GM19467 (cell line): ENCODE measurements at regions not wholly inside any gene's neighbourhood (a gene's known extent, or its start where the extent isn't known, plus 50 kb on each side); places are given as distances from the start of the nearest gene placed in this dataset.
"Not testable (repeated sequence)": the region's sequence is repeated elsewhere in the genome, so short reads cannot be mapped to it uniquely, and the experiment has no call there.

Experiments
- ATAC-seq: cut with Tn5 transposase; IDR thresholded peaks from one replicate; pipeline ENCODE4 v1.9.1; 2021; ENCODE audit warnings: mild to moderate bottlenecking, moderate library complexity; ENCODE audit not compliant: unreplicated experiment

GRCh38 chr6:78222226-78222625, 569.4 kb downstream of the MEI4 start:
- no peak for ATAC-seq

GRCh38 chr6:78231002-78231401, 578.2 kb downstream of the MEI4 start:
- no peak for ATAC-seq

DNA sequence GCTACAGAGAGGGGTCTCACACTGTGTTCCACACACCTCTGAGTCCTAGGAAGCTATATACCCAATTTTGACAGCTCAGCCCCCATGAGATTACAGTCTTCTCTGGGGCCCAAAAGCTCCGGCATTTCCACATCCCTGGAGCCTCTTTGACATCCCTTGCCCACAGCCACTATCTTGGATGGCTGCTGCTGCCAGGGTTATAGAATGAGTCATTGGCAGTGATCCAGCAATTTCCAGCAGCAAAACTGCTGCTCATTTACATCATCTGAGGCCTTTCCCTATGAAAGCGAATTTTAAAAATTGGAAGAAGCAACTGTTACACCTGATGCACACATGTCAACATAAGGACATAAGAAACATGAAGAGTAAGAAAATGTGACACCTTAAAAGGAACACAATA, 590.7 kb downstream of the MEI4 start:
- ATAC-seq = no peak

GRCh38 chr6:78251931-78252330, 599.1 kb downstream of the MEI4 start:
- ATAC-seq = no peak

DNA sequence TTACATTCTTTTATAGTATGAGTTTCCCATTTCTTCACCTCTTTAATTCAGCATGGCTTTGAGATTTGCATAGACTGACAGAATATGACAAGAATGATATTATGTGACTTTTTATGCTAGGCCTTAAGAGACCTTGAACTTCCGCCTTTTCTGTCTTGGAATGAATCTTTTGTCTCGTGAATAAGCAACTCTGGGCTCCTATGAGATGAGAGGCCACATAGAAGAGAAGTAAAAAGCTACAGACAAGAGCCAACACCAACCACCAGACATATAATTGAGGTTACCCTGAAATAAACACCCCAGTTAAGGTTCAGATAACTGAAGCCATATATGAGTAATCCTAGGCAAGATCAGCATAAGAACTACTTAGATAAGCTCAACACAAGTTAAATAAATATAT, 600.8 kb downstream of the MEI4 start:
- no peak for ATAC-seq

- ATAC-seq = no peak
These were observed 607.1 kb downstream of the MEI4 start for GRCh38 chr6:78259935-78260334.

GRCh38 chr6:78260427-78260826, 606.9 kb upstream of the IRAK1BP1 start:
- ATAC-seq = not testable (repeated sequence)

DNA sequence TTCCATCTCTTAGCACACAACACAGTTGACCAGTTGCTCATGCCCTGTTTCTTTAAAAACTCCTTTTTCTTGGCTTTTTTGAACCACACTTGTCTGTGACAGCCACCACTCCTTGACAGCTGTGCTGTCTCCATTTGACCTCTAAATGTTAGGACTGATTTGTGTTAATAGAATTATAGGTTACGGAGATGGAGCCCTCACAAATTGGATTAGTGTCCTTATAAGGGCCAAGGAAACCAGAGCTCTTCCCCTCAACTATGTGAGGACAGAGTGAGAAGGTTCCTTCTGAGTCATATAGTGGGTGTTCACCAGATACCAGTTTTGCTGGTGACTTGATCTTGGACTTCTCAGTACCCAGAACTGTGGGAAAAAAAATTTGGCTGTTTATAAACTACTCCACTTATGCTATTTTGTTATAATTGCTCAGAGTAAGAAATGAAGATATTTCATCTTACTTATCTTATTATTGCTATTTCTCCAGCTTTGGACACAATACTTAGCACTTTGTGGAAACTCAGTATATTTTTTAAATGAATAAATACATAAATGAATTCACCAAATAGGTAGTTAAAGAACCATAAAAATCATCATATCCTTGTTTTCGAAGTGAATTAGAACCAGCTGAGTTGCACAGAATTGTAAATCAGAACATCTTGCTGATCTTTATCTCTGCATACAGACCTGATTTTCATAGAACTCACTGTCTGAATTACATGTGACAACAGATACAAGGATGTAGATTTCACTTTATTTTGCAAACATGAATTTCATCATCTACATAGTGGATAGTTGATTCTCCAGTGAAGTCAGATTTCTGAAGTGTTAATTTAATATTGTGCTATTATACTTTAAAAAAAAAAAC, 598.5 kb upstream of the IRAK1BP1 start:
- ATAC-seq = no peak

GRCh38 chr6:78300885-78301284, 566.5 kb upstream of the IRAK1BP1 start:
- no peak for ATAC-seq

DNA sequence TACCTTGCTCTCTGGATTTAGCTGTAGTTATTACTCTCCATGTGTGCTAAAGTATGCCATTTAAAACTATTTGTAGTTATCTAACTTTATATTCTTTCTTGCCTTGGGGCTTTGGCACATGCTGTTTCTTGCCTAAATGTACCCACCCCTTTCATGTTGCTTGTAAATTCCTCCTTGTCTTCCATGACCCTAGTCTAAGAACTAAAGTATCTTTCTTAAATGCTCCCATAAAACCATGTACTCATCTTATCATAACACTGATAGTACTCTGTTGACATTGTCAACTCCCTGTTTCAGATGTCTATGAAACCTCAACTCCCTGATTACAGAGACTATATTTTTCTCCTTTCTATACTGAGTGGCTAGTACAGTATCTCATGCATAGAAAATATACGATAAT, 564.9 kb upstream of the IRAK1BP1 start:
- no peak for ATAC-seq

DNA sequence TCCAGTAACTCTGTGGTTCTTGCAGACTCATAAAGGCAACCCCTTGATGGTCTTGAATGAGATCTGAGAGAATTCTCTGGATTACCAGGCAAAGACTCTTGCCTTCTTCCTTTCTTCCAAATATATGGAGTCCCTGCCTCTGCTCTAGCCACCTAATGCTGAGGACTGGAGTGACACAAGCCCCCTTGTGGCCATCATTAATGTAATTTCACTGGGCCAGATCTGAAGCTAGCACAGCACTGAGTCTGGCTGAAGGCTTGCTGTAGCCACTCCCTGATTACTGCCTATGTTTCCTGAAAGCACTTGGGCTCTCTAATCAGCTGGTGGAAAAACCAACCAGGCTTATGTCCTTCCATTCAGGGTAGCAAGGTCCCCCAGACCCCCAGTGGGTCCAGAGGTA, 559.3 kb upstream of the IRAK1BP1 start:
- no peak for ATAC-seq

DNA sequence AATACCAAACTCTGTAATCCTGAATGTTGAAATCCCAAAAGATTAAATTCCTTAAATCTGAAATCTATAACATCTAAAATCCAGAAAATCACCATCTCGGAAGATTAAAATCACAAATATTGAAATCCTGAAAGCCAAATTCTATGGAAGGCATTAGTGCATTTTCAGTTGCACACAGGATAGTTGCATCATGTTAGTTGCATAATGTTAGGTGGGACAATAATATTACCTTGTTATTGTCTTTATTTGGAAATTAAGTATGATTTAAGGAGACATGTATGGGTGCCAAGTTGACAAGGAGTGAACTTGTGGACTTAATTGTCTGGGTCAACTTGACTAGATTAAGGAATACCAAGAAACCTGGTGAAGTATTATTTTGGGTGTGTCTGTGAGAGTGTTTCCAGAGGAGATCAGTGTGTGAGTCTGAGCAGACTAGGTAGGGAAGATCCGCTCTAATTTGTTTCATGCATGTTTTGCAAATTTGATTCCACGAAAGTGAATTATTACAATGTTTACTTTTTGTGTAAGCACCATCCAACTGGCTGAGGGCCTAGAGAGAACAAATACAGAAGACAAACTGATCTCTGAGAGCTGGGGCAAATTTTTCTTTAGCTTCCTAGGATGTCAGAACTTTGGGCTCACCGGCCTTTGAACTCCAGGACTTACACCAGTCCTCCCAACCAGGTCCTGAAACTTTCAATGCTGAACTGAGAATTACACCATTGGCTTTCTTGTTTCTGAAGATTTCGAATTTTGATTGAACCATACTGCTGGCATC, 545.1 kb upstream of the IRAK1BP1 start:
- no peak for ATAC-seq

DNA sequence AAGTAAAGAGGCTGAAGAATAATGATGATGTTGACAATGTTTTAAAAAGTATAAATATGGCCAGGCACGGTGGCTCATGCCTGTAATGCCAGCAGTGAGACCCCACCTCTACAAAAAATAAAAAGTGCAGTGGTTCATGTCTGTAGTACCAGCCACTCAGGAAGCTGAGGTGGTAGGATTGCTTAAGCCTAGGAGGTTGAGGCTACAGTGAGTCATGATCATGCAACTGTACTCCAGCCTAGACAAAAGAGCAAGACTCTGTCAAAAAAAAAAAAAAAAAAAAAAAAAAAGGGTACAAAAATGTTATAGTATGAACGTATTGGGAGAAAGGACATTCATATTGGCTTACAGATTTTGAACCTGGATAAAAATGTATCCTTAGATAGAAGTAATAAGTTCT, 543.1 kb upstream of the IRAK1BP1 start:
- ATAC-seq = no peak

DNA sequence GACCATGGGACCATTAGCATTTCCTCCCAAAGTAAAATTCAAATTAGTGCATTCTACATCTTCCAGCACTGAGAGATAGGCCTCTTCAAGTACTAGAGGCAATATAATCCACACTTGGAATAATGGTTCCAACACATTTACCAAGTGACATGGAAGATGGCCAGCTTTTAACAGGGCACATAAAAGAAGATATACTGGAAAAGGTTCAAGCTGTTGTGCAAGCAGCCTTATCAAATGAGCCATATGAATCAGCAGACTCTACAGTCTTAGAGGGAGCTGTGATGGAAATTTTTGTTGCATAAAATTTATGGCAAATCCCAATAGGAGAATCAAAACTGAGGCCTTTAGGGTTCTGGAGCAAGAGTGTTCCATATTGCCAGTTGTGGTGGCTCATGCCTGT, 526.6 kb upstream of the IRAK1BP1 start:
- ATAC-seq = no peak

DNA sequence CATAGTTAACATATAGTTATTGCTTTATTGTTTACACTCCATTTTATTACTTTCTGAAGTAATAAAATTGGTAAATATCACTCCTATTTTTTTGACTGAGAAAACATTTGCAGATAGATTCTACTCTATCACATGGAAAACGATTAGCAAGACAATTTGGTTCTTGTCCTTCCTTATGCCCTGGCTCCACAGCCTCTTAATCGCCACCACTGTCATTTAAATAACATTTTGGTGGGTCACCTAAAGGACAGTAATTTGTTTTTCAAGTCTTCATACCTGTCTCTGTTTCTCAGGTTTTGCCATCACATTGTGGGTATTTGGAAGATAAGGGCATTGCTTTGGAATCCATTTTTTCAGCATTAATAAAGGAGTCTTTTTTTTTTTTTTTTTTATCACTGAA, 521.5 kb upstream of the IRAK1BP1 start:
- ATAC-seq = no peak

- no peak for ATAC-seq
These were observed 520.0 kb upstream of the IRAK1BP1 start for GRCh38 chr6:78347191-78347916.

GRCh38 chr6:78353040-78353439, 514.3 kb upstream of the IRAK1BP1 start:
- ATAC-seq = no peak

GRCh38 chr6:78363688-78364087, 503.7 kb upstream of the IRAK1BP1 start:
- ATAC-seq = no peak

DNA sequence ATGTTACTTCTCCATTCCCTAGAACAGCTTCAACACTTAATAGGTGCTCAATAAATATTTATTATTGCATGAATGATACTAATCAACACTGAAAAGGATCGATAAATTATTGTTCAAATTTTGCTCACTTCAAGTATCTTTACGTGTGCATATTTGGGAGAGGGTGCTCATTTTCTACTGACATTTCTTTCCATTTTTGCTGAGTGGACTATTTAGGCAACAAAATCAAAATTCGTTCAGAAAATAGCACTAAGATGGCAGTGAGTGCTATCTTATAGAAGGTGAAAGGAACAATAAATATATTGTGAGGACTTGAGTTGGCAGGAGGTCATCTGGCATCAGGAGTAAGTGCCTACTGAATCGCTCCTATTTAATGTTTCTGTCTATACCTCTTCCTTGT, 501.9 kb upstream of the IRAK1BP1 start:
- no peak for ATAC-seq

DNA sequence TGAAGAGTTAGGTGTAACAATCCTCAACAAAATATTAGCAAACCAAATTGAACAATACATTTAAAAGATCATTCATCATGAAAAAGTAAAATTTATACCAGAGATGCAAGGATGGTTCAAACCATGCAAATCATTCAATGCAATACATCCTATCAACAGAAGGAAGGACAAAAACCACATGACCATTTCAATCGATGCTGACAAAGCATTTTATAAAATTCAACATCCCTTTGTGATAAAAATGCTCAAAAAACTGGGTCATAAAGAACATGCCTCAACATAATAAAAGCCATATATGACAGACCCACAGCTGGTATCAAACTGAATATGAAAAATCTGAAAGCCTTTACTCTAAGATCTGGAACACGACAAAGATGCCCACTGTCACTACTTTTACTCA, 490.3 kb upstream of the IRAK1BP1 start:
- no peak for ATAC-seq

DNA sequence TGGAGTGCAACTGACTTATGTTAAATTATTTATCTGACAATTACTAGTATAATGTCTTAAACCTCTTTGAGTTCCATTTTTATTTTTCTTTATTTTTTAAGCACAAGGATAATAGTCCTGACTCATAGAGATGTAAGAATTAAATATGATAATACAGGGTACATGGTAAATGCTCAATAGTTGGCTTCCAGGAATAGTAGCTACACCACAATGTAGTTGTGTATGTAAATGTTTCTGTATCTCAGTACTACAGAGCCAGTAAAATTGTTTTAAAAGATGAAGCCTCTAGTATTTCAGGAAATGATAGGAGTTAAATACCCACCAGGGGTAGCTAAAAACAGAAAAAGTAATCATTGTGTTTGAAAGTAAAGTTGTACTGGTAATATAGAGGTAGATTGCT, 487.4 kb upstream of the IRAK1BP1 start:
- no peak for ATAC-seq

GRCh38 chr6:78380541-78380940, 486.8 kb upstream of the IRAK1BP1 start:
- no peak for ATAC-seq
